ENCODE measurements at regions not wholly inside any gene's neighbourhood (a gene's known extent, or its start where the extent isn't known, plus 50 kb on each side); places are given as distances from the start of the nearest gene placed in this dataset.

GRCh38 chr11:113577356-113578032, 102.3 kb upstream of the DRD2 start:
- no peak for DNase-seq (ENCODE audit: low spot score)
- Mint-ChIP-seq H3K9me3 (no peaks in the 10 kb centered on the region), H3K36me3 (ENCODE audit: low read depth) (peaks cover 2% of the 10 kb centered on the region), H3K27ac (no peak overlapping the region), H3K27me3 (ENCODE audit: insufficient read depth) (no peaks in the 10 kb centered on the region), H3K4me3 (no peak overlapping the region), H3K4me1 (ENCODE audit: low read depth) (peaks cover 10% of the 10 kb centered on the region)
- intact Hi-C loops (cut with micrococcal nuclease) = no loop called here

GRCh38 chr11:113574586-113574985, 99.4 kb upstream of the DRD2 start:
- DNase-seq (ENCODE audit: low spot score) = no peak
- Mint-ChIP-seq H3K27me3 (ENCODE audit: insufficient read depth) (peaks cover 6% of the 10 kb centered on the region), H3K9me3 (no peaks in the 10 kb centered on the region), H3K36me3 (ENCODE audit: low read depth) (peaks cover 2% of the 10 kb centered on the region), H3K4me3 (no peak overlapping the region), H3K27ac (no peak overlapping the region), H3K4me1 (ENCODE audit: low read depth) (peaks cover 18% of the 10 kb centered on the region)
- intact Hi-C loops (cut with micrococcal nuclease) = no loop called here

GRCh38 chr11:113574171-113574570, 99.0 kb upstream of the DRD2 start:
- peaks cover 2% of the 10 kb centered on the region for H3K36me3 Mint-ChIP-seq (ENCODE audit: low read depth)
- no peaks in the 10 kb centered on the region for H3K9me3 Mint-ChIP-seq
- H3K27me3 Mint-ChIP-seq (ENCODE audit: insufficient read depth) = peaks cover 6% of the 10 kb centered on the region
- H3K4me1 Mint-ChIP-seq (ENCODE audit: low read depth) = peaks cover 18% of the 10 kb centered on the region
- no peak overlapping the region for H3K27ac Mint-ChIP-seq
- H3K4me3 Mint-ChIP-seq = no peak overlapping the region
- intact Hi-C loops (cut with micrococcal nuclease) = no loop called here
- no peak for DNase-seq (ENCODE audit: low spot score)

- intact Hi-C loops (cut with micrococcal nuclease) = no loop called here
- Mint-ChIP-seq H3K27me3 (ENCODE audit: insufficient read depth) (peaks cover 7% of the 10 kb centered on the region), H3K4me1 (ENCODE audit: low read depth) (peaks cover 9% of the 10 kb centered on the region), H3K27ac (no peak overlapping the region), H3K9me3 (no peaks in the 10 kb centered on the region), H3K36me3 (ENCODE audit: low read depth) (peaks cover 2% of the 10 kb centered on the region), H3K4me3 (no peak overlapping the region)
- no peak for DNase-seq (ENCODE audit: low spot score)
These were observed 97.0 kb upstream of the DRD2 start for GRCh38 chr11:113572136-113572735.

GRCh38 chr11:113571531-113571930, 96.3 kb upstream of the DRD2 start:
- Mint-ChIP-seq H3K27ac (no peak overlapping the region), H3K36me3 (ENCODE audit: low read depth) (peaks cover 2% of the 10 kb centered on the region), H3K4me3 (no peak overlapping the region), H3K27me3 (ENCODE audit: insufficient read depth) (peaks cover 8% of the 10 kb centered on the region), H3K9me3 (no peaks in the 10 kb centered on the region), H3K4me1 (ENCODE audit: low read depth) (peaks cover 9% of the 10 kb centered on the region)
- intact Hi-C loops (cut with micrococcal nuclease) = no loop called here
- no peak for DNase-seq (ENCODE audit: low spot score)

GRCh38 chr11:113570906-113571305, 95.7 kb upstream of the DRD2 start:
- Mint-ChIP-seq H3K9me3 (no peaks in the 10 kb centered on the region), H3K36me3 (ENCODE audit: low read depth) (no peaks in the 10 kb centered on the region), H3K27ac (no peak overlapping the region), H3K4me3 (no peak overlapping the region), H3K4me1 (ENCODE audit: low read depth) (peaks cover 9% of the 10 kb centered on the region), H3K27me3 (ENCODE audit: insufficient read depth) (peaks cover 8% of the 10 kb centered on the region)
- no peak for DNase-seq (ENCODE audit: low spot score)
- intact Hi-C loops (cut with micrococcal nuclease) = no loop called here

- no peaks in the 10 kb centered on the region for H3K36me3 Mint-ChIP-seq (ENCODE audit: low read depth)
- no peaks in the 10 kb centered on the region for H3K9me3 Mint-ChIP-seq
- peaks cover 9% of the 10 kb centered on the region for H3K4me1 Mint-ChIP-seq (ENCODE audit: low read depth)
- no peak for DNase-seq (ENCODE audit: low spot score)
- intact Hi-C loops (cut with micrococcal nuclease) = no loop called here
- H3K27ac Mint-ChIP-seq = no peak overlapping the region
- no peak overlapping the region for H3K4me3 Mint-ChIP-seq
- peaks cover 8% of the 10 kb centered on the region for H3K27me3 Mint-ChIP-seq (ENCODE audit: insufficient read depth)
These were observed 94.2 kb upstream of the DRD2 start for GRCh38 chr11:113569391-113569790.

GRCh38 chr11:113568566-113568965, 93.4 kb upstream of the DRD2 start:
- Mint-ChIP-seq H3K9me3 (no peaks in the 10 kb centered on the region), H3K27ac (no peak overlapping the region), H3K27me3 (ENCODE audit: insufficient read depth) (peaks cover 8% of the 10 kb centered on the region), H3K36me3 (ENCODE audit: low read depth) (no peaks in the 10 kb centered on the region), H3K4me3 (no peak overlapping the region), H3K4me1 (ENCODE audit: low read depth) (peaks cover 9% of the 10 kb centered on the region)
- no peak for DNase-seq (ENCODE audit: low spot score)
- intact Hi-C loops (cut with micrococcal nuclease) = no loop called here

- Mint-ChIP-seq H3K36me3 (ENCODE audit: low read depth) (no peaks in the 10 kb centered on the region), H3K27ac (no peak overlapping the region), H3K9me3 (no peaks in the 10 kb centered on the region), H3K27me3 (ENCODE audit: insufficient read depth) (peaks cover 8% of the 10 kb centered on the region), H3K4me3 (no peak overlapping the region), H3K4me1 (ENCODE audit: low read depth) (peaks cover 13% of the 10 kb centered on the region)
- DNase-seq (ENCODE audit: low spot score) = no peak
- intact Hi-C loops (cut with micrococcal nuclease) = no loop called here
These were observed 92.8 kb upstream of the DRD2 start for GRCh38 chr11:113567867-113568544.

GRCh38 chr11:113567097-113567496, 91.9 kb upstream of the DRD2 start:
- H3K36me3 Mint-ChIP-seq (ENCODE audit: low read depth) = no peaks in the 10 kb centered on the region
- H3K27me3 Mint-ChIP-seq (ENCODE audit: insufficient read depth) = peaks cover 8% of the 10 kb centered on the region
- no peak for DNase-seq (ENCODE audit: low spot score)
- H3K4me1 Mint-ChIP-seq (ENCODE audit: low read depth) = peaks cover 22% of the 10 kb centered on the region
- H3K27ac Mint-ChIP-seq = no peak overlapping the region
- intact Hi-C loops (cut with micrococcal nuclease) = no loop called here
- no peak overlapping the region for H3K4me3 Mint-ChIP-seq
- H3K9me3 Mint-ChIP-seq = no peaks in the 10 kb centered on the region

- peaks cover 3% of the 10 kb centered on the region for H3K27me3 Mint-ChIP-seq (ENCODE audit: insufficient read depth)
These were observed 89.4 kb upstream of the DRD2 start for GRCh38 chr11:113564527-113565130.

GRCh38 chr11:113563766-113564526, 88.7 kb upstream of the DRD2 start:
- Mint-ChIP-seq H3K4me1 (ENCODE audit: low read depth) (peaks cover 14% of the 10 kb centered on the region), H3K27me3 (ENCODE audit: insufficient read depth) (peaks cover 3% of the 10 kb centered on the region), H3K27ac (no peak overlapping the region), H3K4me3 (no peak overlapping the region), H3K36me3 (ENCODE audit: low read depth) (no peaks in the 10 kb centered on the region), H3K9me3 (no peaks in the 10 kb centered on the region)
- no peak for DNase-seq (ENCODE audit: low spot score)
- intact Hi-C loops (cut with micrococcal nuclease) = loop anchor here (1.0 kb wide), 1 partner anchor 23 kb away; no protein-coding TSS in a partner anchor

More at GRCh38 chr11:113564527-113565130, 89.4 kb upstream of the DRD2 start:
- H3K27ac Mint-ChIP-seq = no peak overlapping the region
- H3K36me3 Mint-ChIP-seq (ENCODE audit: low read depth) = no peaks in the 10 kb centered on the region
- intact Hi-C loops (cut with micrococcal nuclease) = no loop called here
- no peak overlapping the region for H3K4me3 Mint-ChIP-seq
- H3K9me3 Mint-ChIP-seq = no peaks in the 10 kb centered on the region
- no peak for DNase-seq (ENCODE audit: low spot score)
- H3K4me1 Mint-ChIP-seq (ENCODE audit: low read depth) = peaks cover 14% of the 10 kb centered on the region

All from activated T-helper 1 cell treated with anti-CD3 and anti-CD28 coated beads, Interleukin-12 subunit alpha, Interleukin-12 subunit beta, Interleukin-2, Interleukin-4 antibody, amounts not matched to agents 30 ng/mL and 10 ng/mL and 1 ng/mL, durations not matched to agents 14 hours and 24 hours and 36 hours (primary cell).